H1 (cell line): ENCODE measurements at regions not wholly inside any gene's neighbourhood (a gene's known extent, or its start where the extent isn't known, plus 50 kb on each side); places are given as distances from the start of the nearest gene placed in this dataset.

Experiments
- CREB1 ChIP-seq: IDR thresholded peaks from 2 replicates; pipeline ENCODE4 v1.6.1; 2012; ENCODE audit warnings: inconsistent platforms
- HDAC6 ChIP-seq: IDR thresholded peaks from one replicate; pipeline ENCODE4 v1.7.1; 2012; ENCODE audit warnings: low read depth, mild to moderate bottlenecking, inconsistent platforms, low read length, moderate library complexity
- KDM5A ChIP-seq: fragments of 200-600 bp; IDR thresholded peaks from 2 replicates; pipeline ENCODE4 v1.7.1; 2012; ENCODE audit warnings: mild to moderate bottlenecking, low read length, inconsistent platforms, mixed read lengths
- POU5F1 ChIP-seq: IDR thresholded peaks from 2 replicates; pipeline ENCODE4 v1.6.1; 2011; ENCODE audit warnings: low read depth, mild to moderate bottlenecking, low read length, moderate library complexity
- TBP ChIP-seq: IDR thresholded peaks from 2 replicates; pipeline ENCODE4 v1.6.1; 2011; ENCODE audit warnings: low read depth, low read length, improper control_type of control experiment

DNA sequence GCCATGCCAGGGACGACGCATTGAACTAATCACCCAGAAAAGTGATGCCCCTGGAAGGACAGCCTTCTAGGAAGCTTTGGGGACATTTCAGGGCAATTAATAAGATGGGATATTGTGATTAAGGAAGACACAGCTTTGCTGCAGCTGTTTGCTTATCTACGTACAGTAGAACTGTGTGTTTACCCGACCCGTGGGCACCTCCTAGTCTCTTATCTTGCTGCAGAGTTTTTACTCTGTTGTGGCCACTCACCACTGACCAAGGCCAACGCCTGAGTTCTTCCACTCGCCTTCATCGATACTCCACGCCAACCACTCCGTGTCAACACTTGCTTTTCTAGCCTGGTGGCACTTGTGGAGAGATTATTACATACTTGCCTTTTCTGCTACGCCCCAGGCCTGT, 105.9 kb upstream of the MLN start (continued):
- TF ChIP-seq TBP, result no peak
- no peak for TF ChIP-seq KDM5A
- TF ChIP-seq POU5F1, result no peak
- no peak for TF ChIP-seq CREB1
- TF ChIP-seq HDAC6, result no peak
